ENCODE measurements at regions not wholly inside any gene's neighbourhood (a gene's known extent, or its start where the extent isn't known, plus 50 kb on each side); places are given as distances from the start of the nearest gene placed in this dataset.

- Mint-ChIP-seq H3K9me3 (no peaks in the 10 kb centered on the region), H3K27ac (no peak overlapping the region), H3K4me3 (no peak overlapping the region), H3K4me1 (no peaks in the 10 kb centered on the region), H3K36me3 (ENCODE audit: low read depth) (no peaks in the 10 kb centered on the region), H3K27me3 (peaks cover 6% of the 10 kb centered on the region)
- ChIA-PET POLR2A (no interaction called here), CTCF (no interaction called here)
- DNase-seq: no peak
- no peak for TF ChIP-seq CTCF (IDR thresholded peaks at IDR 0.05)
- intact Hi-C loops (cut with micrococcal nuclease): no loop called here
- ATAC-seq (ENCODE audit: low read depth): no peak
These were observed 218.6 kb upstream of the CITED2 start for GRCh38 chr6:139593081-139593480.

GRCh38 chr6:139592011-139592410, 217.6 kb upstream of the CITED2 start:
- H3K27me3 Mint-ChIP-seq: peaks cover 6% of the 10 kb centered on the region
- CTCF ChIA-PET: no interaction called here
- no peaks in the 10 kb centered on the region for H3K4me1 Mint-ChIP-seq
- H3K27ac Mint-ChIP-seq: no peak overlapping the region
- ATAC-seq (ENCODE audit: low read depth) (no peak), DNase-seq (no peak)
- H3K4me3 Mint-ChIP-seq: no peak overlapping the region
- no peak for TF ChIP-seq CTCF (IDR thresholded peaks at IDR 0.05)
- H3K9me3 Mint-ChIP-seq: no peaks in the 10 kb centered on the region
- intact Hi-C loops (cut with micrococcal nuclease): no loop called here
- POLR2A ChIA-PET: no interaction called here
- H3K36me3 Mint-ChIP-seq (ENCODE audit: low read depth): no peaks in the 10 kb centered on the region

- Mint-ChIP-seq H3K4me3 (no peak overlapping the region), H3K27me3 (peaks cover 6% of the 10 kb centered on the region), H3K27ac (no peak overlapping the region), H3K9me3 (no peaks in the 10 kb centered on the region), H3K4me1 (no peaks in the 10 kb centered on the region), H3K36me3 (ENCODE audit: low read depth) (no peaks in the 10 kb centered on the region)
- CTCF ChIA-PET: no interaction called here
- ATAC-seq (ENCODE audit: low read depth): no peak
- intact Hi-C loops (cut with micrococcal nuclease): no loop called here
- no peak for DNase-seq
- TF ChIP-seq CTCF (IDR thresholded peaks at IDR 0.05): no peak
- POLR2A ChIA-PET: no interaction called here
These were observed 216.8 kb upstream of the CITED2 start for GRCh38 chr6:139591075-139591865.

- Mint-ChIP-seq H3K27ac (no peak overlapping the region), H3K4me1 (no peaks in the 10 kb centered on the region), H3K4me3 (no peak overlapping the region), H3K27me3 (peaks cover 6% of the 10 kb centered on the region), H3K9me3 (no peaks in the 10 kb centered on the region), H3K36me3 (ENCODE audit: low read depth) (no peaks in the 10 kb centered on the region)
- ChIA-PET POLR2A (no interaction called here), CTCF (no interaction called here)
- intact Hi-C loops (cut with micrococcal nuclease): no loop called here
- DNase-seq: no peak
- no peak for TF ChIP-seq CTCF (IDR thresholded peaks at IDR 0.05)
- no peak for ATAC-seq (ENCODE audit: low read depth)
These were observed 215.8 kb upstream of the CITED2 start for GRCh38 chr6:139590206-139590605.

- CTCF ChIA-PET: no interaction called here
- H3K9me3 Mint-ChIP-seq: no peaks in the 10 kb centered on the region
- H3K27ac Mint-ChIP-seq: no peak overlapping the region
- TF ChIP-seq CTCF (IDR thresholded peaks at IDR 0.05): no peak
- POLR2A ChIA-PET: no interaction called here
- no peak for ATAC-seq (ENCODE audit: low read depth)
- peaks cover 6% of the 10 kb centered on the region for H3K27me3 Mint-ChIP-seq
- intact Hi-C loops (cut with micrococcal nuclease): no loop called here
- H3K4me1 Mint-ChIP-seq: no peaks in the 10 kb centered on the region
- no peak for DNase-seq
- no peaks in the 10 kb centered on the region for H3K36me3 Mint-ChIP-seq (ENCODE audit: low read depth)
- H3K4me3 Mint-ChIP-seq: no peak overlapping the region
These were observed 214.5 kb upstream of the CITED2 start for GRCh38 chr6:139588734-139589593.
